Activated CD4-positive, alpha-beta memory T cell treated with anti-CD3 and anti-CD28 coated beads, Interleukin-2, amount 10 ng/mL, durations not matched to agents 7 days and 5 days (primary cell): ENCODE measurements at regions not wholly inside any gene's neighbourhood (a gene's known extent, or its start where the extent isn't known, plus 50 kb on each side); places are given as distances from the start of the nearest gene placed in this dataset.

Experiments
- CTCF ChIA-PET: fragments of 350-600 bp; sonication (Branson Sonifier 250); formaldehyde crosslinking; loops from one replicate; lab custom pipeline; 2021; ENCODE audit warnings: antibody characterized with exemption, inconsistent platforms; lab: Charles Lee
- POLR2A ChIA-PET: fragments of 350-600 bp; sonication (Branson Sonifier 250); formaldehyde crosslinking; loops from one replicate; lab custom pipeline; 2021; ENCODE audit warnings: antibody characterized with exemption; lab: Charles Lee
- DNase-seq: peaks from one replicate; pipeline ENCODE4 v3.0.0-alpha.2; 2020
- H3K27ac Mint-ChIP-seq: one replicate; pipeline ENCODE4 v1.8.0; 2021; ENCODE audit warnings: mild to moderate bottlenecking, mixed read lengths
- H3K27me3 Mint-ChIP-seq: one replicate; pipeline ENCODE4 v1.8.0; 2021; ENCODE audit warnings: mixed read lengths
- H3K36me3 Mint-ChIP-seq: one replicate; pipeline ENCODE4 v1.8.0; 2021; ENCODE audit warnings: low read depth, mixed read lengths
- H3K4me1 Mint-ChIP-seq: one replicate; pipeline ENCODE4 v1.8.0; 2021; ENCODE audit warnings: mixed read lengths
- H3K4me3 Mint-ChIP-seq: one replicate; pipeline ENCODE4 v1.8.0; 2021; ENCODE audit warnings: mild to moderate bottlenecking, mixed read lengths
- H3K9me3 Mint-ChIP-seq: one replicate; pipeline ENCODE4 v1.8.0; 2021; ENCODE audit warnings: mixed read lengths

GRCh38 chr2:56444339-56444738 is 260.5 kb downstream of the CCDC85A start:
- no peaks in the 10 kb centered on the region for H3K4me1 Mint-ChIP-seq
- no peaks in the 10 kb centered on the region for H3K27me3 Mint-ChIP-seq
- H3K36me3 Mint-ChIP-seq, result no peaks in the 10 kb centered on the region
- CTCF ChIA-PET, result no interaction called here
- DNase-seq, result no peak
- POLR2A ChIA-PET, result no interaction called here
- no peak overlapping the region for H3K4me3 Mint-ChIP-seq
- peaks cover 6% of the 10 kb centered on the region for H3K9me3 Mint-ChIP-seq
- H3K27ac Mint-ChIP-seq, result no peak overlapping the region

DNA sequence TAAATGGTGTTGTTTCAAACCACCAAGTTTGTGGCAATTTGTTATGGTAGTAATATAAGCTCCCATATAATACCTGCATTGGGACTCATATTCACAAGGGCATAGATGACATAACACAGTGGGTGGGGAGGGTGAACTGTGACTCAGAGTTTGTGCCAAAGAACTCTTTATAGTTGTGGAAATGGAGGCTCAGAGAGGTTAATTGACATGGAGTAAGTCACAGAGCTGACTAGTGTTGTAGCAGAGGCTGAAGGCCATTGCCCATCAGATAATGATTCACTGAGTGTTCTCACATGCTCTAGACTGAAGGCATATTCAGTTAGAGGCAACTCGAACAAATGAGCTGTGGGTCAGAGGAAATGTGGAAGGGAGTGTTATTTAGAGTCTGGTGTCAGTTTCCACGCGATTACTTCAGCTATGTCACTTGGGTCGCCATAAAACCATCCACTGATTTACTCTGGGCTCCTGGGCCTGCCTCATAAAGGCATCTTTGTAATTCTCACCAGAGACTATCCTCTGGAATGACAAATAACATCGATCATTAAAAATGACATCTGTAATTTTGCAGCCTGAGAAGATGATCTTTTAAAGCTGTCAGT is 264.7 kb downstream of the CCDC85A start:
- Mint-ChIP-seq H3K36me3 (no peaks in the 10 kb centered on the region), H3K27ac (no peak overlapping the region), H3K4me3 (no peak overlapping the region), H3K27me3 (no peaks in the 10 kb centered on the region), H3K4me1 (no peaks in the 10 kb centered on the region), H3K9me3 (peaks cover 2% of the 10 kb centered on the region)
- CTCF ChIA-PET, result no interaction called here
- POLR2A ChIA-PET, result no interaction called here
- DNase-seq, result no peak

GRCh38 chr2:56449002-56449431 is 265.2 kb downstream of the CCDC85A start:
- peaks cover 4% of the 10 kb centered on the region for H3K9me3 Mint-ChIP-seq
- no peaks in the 10 kb centered on the region for H3K27me3 Mint-ChIP-seq
- H3K27ac Mint-ChIP-seq, result no peak overlapping the region
- DNase-seq, result no peak
- H3K4me3 Mint-ChIP-seq, result no peak overlapping the region
- no peaks in the 10 kb centered on the region for H3K4me1 Mint-ChIP-seq
- ChIA-PET CTCF (no interaction called here), POLR2A (no interaction called here)
- no peaks in the 10 kb centered on the region for H3K36me3 Mint-ChIP-seq

- H3K36me3 Mint-ChIP-seq, result no peaks in the 10 kb centered on the region
- H3K9me3 Mint-ChIP-seq, result peaks cover 4% of the 10 kb centered on the region
- DNase-seq, result no peak
- CTCF ChIA-PET, result no interaction called here
- H3K4me3 Mint-ChIP-seq, result no peak overlapping the region
- H3K27ac Mint-ChIP-seq, result no peak overlapping the region
- no peaks in the 10 kb centered on the region for H3K27me3 Mint-ChIP-seq
- POLR2A ChIA-PET, result no interaction called here
- H3K4me1 Mint-ChIP-seq, result no peaks in the 10 kb centered on the region
These were observed 265.7 kb downstream of the CCDC85A start for GRCh38 chr2:56449449-56449860.

DNA sequence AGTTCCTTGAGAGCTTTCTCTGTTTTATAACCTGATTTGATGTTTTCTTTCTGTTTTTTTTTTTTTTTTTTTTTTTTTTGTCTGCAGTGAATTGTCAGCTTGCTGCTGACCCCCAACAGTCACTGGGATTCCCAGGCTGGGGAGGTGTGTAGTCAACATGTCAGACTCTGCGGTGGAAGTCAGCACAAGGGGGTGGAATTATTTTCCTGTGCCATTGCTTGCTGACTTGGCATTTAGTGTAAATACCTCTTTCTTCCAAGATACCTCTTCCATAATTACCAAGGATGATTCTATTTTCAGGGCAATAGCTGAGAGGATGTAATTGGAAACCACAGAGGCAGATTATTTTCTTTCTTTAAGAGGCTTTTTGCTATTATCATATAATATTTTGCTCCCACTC is 266.3 kb downstream of the CCDC85A start:
- no peak for DNase-seq
- H3K27me3 Mint-ChIP-seq, result no peaks in the 10 kb centered on the region
- H3K9me3 Mint-ChIP-seq, result peaks cover 2% of the 10 kb centered on the region
- no peak overlapping the region for H3K27ac Mint-ChIP-seq
- CTCF ChIA-PET, result no interaction called here
- no peak overlapping the region for H3K4me3 Mint-ChIP-seq
- H3K36me3 Mint-ChIP-seq, result no peaks in the 10 kb centered on the region
- POLR2A ChIA-PET, result no interaction called here
- no peaks in the 10 kb centered on the region for H3K4me1 Mint-ChIP-seq

DNA sequence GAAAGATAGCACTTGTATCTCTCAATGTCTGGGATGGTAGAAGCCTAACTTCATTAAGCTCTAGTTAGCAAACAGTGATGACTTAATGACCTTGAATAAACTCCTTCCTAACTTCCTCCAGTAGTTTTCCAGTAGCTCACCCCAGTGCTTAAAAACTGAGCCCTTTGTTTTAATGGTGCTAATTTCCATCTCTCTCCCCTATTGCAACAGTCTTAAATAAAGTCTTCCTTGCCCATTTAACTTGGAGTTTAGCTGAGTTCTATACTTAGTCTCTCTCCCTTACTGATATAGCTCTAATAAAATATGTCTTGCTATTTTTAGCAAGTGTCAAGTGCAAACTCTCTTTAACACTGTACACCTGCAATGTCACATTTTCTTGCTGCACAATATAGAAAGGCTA is 267.0 kb downstream of the CCDC85A start:
- ChIA-PET POLR2A (no interaction called here), CTCF (no interaction called here)
- Mint-ChIP-seq H3K9me3 (peaks cover 2% of the 10 kb centered on the region), H3K27ac (no peak overlapping the region), H3K4me1 (no peaks in the 10 kb centered on the region), H3K36me3 (no peaks in the 10 kb centered on the region), H3K27me3 (no peaks in the 10 kb centered on the region), H3K4me3 (no peak overlapping the region)
- no peak for DNase-seq

GRCh38 chr2:56455642-56456041 is 271.9 kb downstream of the CCDC85A start:
- no peak overlapping the region for H3K27ac Mint-ChIP-seq
- peaks cover 5% of the 10 kb centered on the region for H3K9me3 Mint-ChIP-seq
- no peaks in the 10 kb centered on the region for H3K36me3 Mint-ChIP-seq
- no peaks in the 10 kb centered on the region for H3K27me3 Mint-ChIP-seq
- ChIA-PET POLR2A (no interaction called here), CTCF (no interaction called here)
- H3K4me3 Mint-ChIP-seq, result no peak overlapping the region
- no peaks in the 10 kb centered on the region for H3K4me1 Mint-ChIP-seq
- no peak for DNase-seq

GRCh38 chr2:56456791-56457190 is 273.0 kb downstream of the CCDC85A start:
- POLR2A ChIA-PET, result no interaction called here
- H3K27me3 Mint-ChIP-seq, result no peaks in the 10 kb centered on the region

DNA sequence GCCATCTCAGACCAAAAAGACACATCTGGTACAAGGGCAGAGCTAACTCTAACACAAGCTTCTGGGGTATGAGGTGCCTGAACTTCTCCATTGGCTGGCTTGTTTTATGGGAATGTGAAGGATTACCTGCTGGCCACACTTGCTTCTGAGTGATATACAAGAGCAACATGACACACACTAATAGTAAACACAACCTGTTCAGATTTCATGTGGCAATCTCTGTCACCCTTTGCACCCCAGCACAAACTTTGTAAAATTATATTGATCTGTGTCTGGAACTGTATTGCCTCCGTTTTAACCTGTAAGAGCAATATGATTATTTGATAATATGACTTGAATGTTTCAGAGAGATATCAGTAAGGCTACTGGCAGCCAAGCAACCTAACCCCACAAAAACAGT is 276.7 kb downstream of the CCDC85A start:
- CTCF ChIA-PET, result no interaction called here
- Mint-ChIP-seq H3K36me3 (no peaks in the 10 kb centered on the region), H3K27ac (no peak overlapping the region)

More at GRCh38 chr2:56456791-56457190, 273.0 kb downstream of the CCDC85A start:
- peaks cover 7% of the 10 kb centered on the region for H3K9me3 Mint-ChIP-seq
- H3K36me3 Mint-ChIP-seq, result no peaks in the 10 kb centered on the region
- CTCF ChIA-PET, result no interaction called here
- H3K27ac Mint-ChIP-seq, result no peak overlapping the region
- no peak overlapping the region for H3K4me3 Mint-ChIP-seq
- no peaks in the 10 kb centered on the region for H3K4me1 Mint-ChIP-seq
- DNase-seq, result no peak

GRCh38 chr2:56464066-56464465 is 280.3 kb downstream of the CCDC85A start:
- no peaks in the 10 kb centered on the region for H3K4me1 Mint-ChIP-seq
- no peak overlapping the region for H3K27ac Mint-ChIP-seq
- H3K4me3 Mint-ChIP-seq, result no peak overlapping the region
- DNase-seq, result no peak
- POLR2A ChIA-PET, result no interaction called here
- no peaks in the 10 kb centered on the region for H3K36me3 Mint-ChIP-seq
- CTCF ChIA-PET, result no interaction called here
- no peaks in the 10 kb centered on the region for H3K27me3 Mint-ChIP-seq
- peaks cover 17% of the 10 kb centered on the region for H3K9me3 Mint-ChIP-seq

More for the DNA sequence above, 276.7 kb downstream of the CCDC85A start:
- H3K4me3 Mint-ChIP-seq, result no peak overlapping the region
- no peak for DNase-seq
- H3K9me3 Mint-ChIP-seq, result peaks cover 17% of the 10 kb centered on the region
- POLR2A ChIA-PET, result no interaction called here
- no peaks in the 10 kb centered on the region for H3K4me1 Mint-ChIP-seq
- no peaks in the 10 kb centered on the region for H3K27me3 Mint-ChIP-seq

DNA sequence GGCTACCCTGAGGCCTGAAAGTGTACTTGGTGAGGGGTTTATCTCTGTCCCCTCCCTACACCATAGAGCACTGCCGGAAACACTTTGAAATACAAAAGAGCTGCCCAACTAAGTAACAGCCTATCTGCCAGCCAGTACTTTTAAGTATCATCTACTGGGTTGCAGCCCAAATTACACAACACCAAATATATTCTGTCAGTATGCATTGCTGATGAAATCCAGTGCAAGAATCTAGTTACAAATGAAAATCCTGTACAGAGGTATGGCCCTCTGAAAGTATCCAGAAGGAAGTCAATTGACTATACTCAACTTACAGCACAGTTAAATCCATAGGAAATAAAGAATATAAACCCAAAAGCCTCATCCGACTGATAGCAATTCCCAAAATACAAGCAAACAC is 280.8 kb downstream of the CCDC85A start:
- no peak overlapping the region for H3K27ac Mint-ChIP-seq
- CTCF ChIA-PET, result no interaction called here
- POLR2A ChIA-PET, result no interaction called here

GRCh38 chr2:56465491-56465890 is 281.7 kb downstream of the CCDC85A start:
- Mint-ChIP-seq H3K27ac (no peak overlapping the region), H3K4me1 (no peaks in the 10 kb centered on the region), H3K9me3 (peaks cover 14% of the 10 kb centered on the region), H3K27me3 (no peaks in the 10 kb centered on the region), H3K36me3 (no peaks in the 10 kb centered on the region), H3K4me3 (no peak overlapping the region)
- ChIA-PET CTCF (no interaction called here), POLR2A (no interaction called here)
- no peak for DNase-seq

More for the DNA sequence above, 280.8 kb downstream of the CCDC85A start:
- no peaks in the 10 kb centered on the region for H3K36me3 Mint-ChIP-seq
- DNase-seq, result no peak
- no peaks in the 10 kb centered on the region for H3K4me1 Mint-ChIP-seq
- no peaks in the 10 kb centered on the region for H3K27me3 Mint-ChIP-seq
- peaks cover 14% of the 10 kb centered on the region for H3K9me3 Mint-ChIP-seq
- H3K4me3 Mint-ChIP-seq, result no peak overlapping the region

DNA sequence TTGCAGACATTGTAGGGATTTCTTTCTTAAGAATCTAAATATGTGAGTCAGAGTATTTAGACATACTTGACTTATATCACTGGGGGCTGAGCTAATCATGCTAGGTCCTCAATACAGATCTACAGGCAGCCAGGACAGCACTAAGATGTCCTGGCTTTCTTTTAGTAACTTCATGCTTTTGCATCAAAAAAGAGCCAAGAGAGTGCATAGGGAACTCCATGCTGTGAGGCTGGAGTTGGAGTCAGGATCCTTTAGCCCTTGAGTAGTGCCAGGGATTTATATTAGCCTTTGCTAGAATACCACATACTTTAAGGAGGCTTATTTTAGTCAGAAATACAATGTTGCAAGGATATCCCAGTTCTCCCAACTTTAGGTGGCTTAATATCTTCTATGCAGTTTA is 289.7 kb downstream of the CCDC85A start:
- Mint-ChIP-seq H3K36me3 (no peaks in the 10 kb centered on the region), H3K27ac (no peak overlapping the region), H3K27me3 (no peaks in the 10 kb centered on the region), H3K4me1 (no peaks in the 10 kb centered on the region), H3K9me3 (peaks cover 5% of the 10 kb centered on the region), H3K4me3 (no peak overlapping the region)
- CTCF ChIA-PET, result no interaction called here
- POLR2A ChIA-PET, result no interaction called here
- DNase-seq, result no peak

- Mint-ChIP-seq H3K27ac (no peak overlapping the region), H3K4me1 (no peaks in the 10 kb centered on the region), H3K27me3 (no peaks in the 10 kb centered on the region), H3K4me3 (no peak overlapping the region), H3K36me3 (no peaks in the 10 kb centered on the region), H3K9me3 (peaks cover 5% of the 10 kb centered on the region)
- DNase-seq, result no peak
- ChIA-PET CTCF (no interaction called here), POLR2A (no interaction called here)
These were observed 290.8 kb downstream of the CCDC85A start for GRCh38 chr2:56474412-56475158.
